ENCODE measurements at regions not wholly inside any gene's neighbourhood (a gene's known extent, or its start where the extent isn't known, plus 50 kb on each side); places are given as distances from the start of the nearest gene placed in this dataset.
"Not testable (repeated sequence)": the region's sequence is repeated elsewhere in the genome, so short reads cannot be mapped to it uniquely, and the experiment has no call there.

DNA sequence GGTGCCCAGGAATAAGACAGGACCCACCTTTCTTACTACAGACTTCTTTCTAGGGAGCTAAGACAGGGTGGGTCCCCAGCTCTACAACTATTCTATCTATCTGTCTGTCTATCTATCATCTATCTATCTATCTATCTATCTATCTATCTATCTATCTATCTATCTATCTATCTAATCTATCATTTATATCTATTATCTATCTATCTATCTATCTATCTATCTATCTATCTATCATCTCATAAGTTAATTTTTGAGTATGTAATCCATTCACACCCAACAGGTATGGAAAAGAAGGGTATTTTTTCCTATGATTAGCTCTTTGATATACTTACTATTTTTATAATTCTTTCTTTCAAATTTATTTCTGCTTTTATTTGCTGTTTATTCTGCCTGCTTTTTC is 55.9 kb downstream of the BAMBI start:
- no peak for DNase-seq

DNA sequence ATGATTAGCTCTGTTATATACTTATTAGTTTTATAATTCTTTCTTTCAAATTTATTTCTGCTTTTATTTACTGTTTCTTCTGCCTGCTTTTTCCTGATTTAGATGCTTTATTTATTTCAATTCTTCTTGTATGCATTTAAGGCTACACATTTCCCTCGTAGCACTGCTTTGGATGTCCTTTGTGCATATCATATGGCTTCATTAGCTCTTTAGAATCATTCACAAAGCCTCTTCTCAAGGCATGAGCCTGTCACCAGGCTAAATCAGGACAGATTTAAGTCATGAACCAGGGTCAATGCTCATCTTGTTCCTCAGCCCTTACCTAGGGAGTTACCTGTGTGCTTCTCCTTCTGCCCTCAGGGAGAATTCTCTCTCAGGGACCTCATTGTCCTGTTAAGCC is 56.3 kb downstream of the BAMBI start:
- DNase-seq = no peak

DNA sequence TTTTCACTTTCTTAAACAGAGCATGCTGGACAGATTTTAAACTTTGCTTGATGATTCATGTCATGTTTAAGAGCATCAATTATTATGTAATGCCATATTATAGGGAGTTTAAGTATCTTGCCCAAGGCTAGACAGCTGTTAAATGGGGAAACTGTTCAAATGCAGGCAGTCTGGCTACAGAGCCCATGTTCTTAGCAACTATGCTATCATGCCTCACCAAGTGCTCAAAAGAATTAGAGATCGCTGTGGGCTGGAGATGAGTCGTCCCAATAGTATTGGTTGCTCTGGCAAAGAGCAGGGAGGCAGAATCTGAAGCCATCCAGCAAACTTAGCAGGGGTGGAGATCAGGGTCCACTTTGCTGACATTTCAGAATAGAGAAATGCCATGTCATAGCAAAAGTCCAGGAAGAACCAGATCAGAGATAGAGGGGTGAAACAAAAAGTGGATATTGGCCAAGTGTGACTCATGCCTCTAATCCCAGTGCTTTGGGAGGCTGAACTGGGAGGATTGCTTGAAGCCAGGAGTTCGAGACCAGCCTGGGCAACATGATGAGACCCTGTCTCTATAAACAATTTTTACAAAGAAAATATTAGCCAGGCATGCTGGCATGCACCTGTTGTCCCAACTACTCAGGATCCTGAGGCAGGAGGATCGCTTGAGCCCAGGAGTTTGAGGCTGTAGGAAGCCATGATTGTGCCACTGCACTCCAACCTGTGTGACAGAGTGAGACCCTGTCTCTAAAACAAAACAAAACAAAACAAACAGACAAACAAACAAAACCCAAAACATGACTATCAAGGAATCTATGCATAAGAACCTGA is 57.8 kb downstream of the BAMBI start:
- DNase-seq = peak; percentile 86

DNA sequence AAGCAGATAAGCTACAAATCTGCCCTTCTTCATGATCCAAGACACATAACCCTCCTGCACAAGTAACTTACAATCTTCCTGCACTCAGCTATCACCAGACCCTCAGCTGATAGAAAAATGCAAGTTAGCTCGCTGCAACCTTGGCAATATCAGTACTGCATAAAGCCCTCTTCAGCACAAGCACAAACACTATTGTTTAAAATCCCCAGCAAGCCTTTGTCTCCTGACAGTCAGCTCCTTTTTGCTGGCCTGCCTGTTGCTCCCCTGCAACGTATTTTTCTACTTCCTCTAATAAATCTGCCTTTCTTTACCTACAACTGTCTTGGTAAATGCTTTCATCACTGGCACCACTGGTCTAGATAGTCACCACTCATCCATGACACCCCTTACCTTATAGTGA is 59.8 kb downstream of the BAMBI start:
- DNase-seq = no peak

DNA sequence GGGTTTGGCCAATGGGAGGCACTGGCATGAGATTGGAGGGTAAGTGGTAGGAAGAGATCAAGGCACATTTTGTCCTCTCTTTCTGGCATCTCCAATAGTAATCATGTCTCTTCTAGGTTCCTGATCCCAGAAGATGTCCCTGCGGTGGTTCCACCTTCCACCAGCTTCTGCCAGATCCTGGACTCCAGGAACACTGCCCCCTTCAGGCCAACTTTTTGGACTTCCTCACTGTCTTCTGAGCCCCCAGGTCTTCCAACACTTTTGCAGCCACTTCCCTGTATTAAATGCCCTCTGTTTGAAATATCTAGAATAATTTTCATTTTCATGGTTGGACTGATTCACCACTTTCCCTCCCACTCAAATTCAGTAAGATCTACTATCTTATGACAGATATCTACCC is 60.9 kb downstream of the BAMBI start:
- DNase-seq = no peak

DNA sequence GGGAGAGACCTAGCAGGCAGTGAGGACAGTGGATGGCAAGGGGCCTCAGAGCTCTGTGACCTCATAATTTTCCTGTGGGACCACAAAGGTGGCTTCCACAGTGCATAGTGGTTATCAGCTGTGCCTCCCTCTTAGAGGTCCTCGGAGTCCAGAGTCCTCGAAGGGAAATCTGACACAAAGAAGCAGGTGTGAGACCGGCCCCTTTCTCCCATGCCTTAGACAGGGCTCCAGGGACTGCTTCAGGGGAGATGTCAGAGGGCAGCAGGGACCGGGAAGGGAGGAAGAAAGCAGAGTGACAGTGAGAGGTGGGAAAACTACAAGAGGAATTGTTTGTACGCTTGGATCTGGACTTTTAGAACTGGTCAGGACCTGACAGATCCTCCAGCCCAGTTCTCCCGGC is 66.3 kb downstream of the BAMBI start:
- no peak for DNase-seq

DNA sequence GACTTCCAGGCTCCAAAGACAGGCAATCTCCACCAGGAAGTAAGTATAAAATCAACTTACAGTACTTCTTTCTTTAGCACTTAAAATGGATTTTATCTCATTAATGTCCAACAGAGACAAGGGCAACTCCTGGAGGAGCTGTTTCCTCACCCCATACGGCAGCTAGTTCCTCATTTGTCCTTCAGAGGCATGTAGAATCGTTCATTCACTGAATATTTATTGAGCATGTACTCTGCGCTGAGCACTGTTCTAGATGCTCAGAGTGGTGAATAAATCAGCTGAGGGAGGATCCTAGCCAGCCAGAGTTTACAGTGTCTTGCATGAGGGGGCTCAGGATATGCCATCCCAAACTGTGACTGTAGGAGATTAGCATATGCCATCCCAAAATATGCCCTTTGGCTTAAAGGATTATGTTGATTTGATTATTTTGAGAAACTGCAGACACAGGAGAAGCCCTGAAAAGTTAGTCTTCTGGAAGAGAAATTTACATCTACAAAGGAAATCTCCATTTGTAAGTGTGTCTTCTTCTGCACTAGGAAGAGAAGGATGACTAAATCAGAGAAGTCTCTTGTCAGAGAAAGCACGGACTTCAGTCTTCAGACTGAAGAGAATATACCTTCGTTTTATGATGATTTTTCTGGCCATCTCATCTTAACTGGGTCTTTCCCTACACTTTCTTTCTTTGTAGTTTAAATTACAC is 66.9 kb downstream of the BAMBI start:
- DNase-seq = no peak

DNA sequence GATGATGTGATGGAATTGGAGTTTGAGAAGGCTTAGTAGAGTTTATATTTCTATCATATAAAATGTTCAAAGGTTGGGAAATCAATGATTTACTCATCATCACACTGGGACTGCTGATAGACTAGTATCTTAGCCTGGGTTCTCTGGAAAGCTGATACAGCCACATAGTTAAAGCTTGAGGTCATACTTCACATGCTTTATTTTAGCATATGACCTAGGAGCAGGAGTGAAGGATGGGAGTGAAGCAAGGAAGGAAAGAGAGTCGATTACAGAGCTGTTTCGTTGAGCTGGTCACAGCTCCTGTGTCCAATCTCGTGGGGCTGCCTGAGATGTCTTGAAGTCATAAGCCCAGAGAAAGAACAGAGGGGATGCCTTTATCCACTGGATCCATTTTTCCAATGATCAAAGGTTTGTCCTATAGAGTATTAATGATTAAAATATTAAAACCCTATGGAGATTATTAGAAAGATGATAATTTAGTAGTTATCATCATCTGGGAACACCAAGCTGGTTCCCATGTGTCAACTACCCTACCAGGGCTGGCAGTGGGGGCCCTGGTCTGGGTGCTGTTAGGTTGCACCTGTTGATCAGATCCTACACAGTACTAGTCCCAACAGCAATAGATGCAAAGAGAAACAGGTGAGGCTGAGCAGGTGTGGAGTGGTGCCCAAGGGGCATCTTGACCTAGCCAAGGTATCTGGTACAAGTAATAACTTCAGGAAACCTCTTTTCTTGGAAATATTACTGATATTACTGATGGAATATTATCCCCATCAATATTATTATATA is 77.8 kb downstream of the BAMBI start:
- no peak for DNase-seq

DNA sequence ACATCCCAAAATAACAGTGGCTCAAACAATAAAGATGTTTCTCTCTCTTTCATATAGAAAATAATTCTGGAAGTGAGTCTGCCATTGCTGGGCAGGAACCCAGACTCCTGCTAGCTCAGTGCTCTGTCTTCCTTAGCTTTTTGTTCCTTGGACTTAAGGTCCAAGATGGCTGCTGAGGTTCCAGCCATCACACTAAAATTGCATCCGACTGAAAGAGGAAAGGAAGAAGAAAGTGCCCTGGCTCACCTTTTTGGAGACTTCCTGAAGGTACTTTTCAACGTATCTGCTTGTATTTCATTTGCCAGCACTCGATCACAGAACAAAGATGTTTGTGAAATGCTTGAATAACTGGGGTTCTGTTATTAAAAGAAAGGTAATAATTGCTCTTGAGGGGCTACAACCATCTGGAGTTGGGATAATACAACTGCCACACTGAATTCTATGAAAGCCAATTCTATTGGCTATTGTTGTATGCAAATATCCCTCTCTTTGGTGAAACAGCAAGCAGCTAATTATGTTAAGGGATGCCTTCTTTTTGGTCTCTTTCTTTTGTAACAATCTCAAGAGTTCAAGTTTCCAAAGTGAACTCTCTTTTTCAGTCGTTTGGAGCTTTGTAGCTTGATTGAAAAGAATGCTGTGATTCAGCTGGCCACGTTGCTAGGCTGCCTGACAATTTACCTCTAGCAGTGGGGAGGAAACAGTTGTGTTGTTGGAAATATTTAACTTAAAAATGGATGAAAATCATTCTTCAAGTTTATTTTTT is 83.9 kb downstream of the BAMBI start:
- DNase-seq = no peak

DNA sequence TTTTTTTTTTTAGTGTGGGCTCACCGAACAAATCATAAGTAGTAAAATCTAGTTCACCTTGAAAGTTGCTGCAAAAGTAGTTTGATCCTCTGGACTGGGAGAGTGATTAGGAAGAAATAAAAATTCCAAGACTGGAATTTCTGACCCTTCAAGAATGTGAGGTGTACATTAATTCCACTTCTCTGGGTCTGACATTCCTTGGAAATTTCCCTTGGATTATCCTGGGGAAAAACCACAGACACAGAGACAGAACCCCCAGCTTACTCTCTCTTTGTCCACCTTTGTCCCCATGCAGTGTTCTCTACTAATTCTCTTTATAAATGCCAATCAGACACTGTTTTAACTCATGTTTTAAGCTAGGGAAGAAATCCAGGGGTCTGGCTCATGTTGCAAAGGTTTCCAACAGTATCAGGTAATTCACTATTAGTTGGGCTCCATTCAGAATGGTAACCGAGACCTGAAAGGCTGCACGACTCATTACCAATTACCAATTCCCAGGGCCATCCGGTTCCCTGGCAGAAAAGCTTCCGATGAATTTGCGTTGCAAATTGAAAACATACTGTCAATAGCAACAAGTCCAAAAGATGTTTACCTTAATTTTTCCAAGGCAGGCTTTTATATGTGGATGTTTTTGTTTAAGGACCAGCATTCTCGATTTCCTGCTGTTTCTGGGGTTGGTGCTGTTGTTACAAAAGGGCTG is 86.3 kb downstream of the BAMBI start:
- no peak for DNase-seq

DNA sequence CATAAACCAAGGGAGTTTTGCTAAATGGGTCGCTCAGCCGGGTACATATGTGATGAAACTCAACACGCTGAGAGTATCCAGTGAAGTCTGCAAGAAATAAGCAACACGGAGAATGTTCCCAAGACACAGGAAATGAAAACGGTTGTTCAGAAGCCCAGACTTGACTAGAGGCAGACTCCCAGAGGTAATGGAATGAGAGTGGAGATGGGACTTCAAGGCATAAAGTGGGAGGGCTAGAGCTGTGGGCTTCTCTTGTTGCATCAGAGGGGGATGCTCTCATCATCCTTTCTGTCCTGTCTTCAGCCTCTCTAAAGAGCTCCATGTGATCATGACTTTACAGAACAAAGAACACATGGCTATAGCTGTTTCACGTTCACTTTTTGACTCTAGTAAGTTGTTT is 88.3 kb downstream of the BAMBI start:
- DNase-seq = no peak

DNA sequence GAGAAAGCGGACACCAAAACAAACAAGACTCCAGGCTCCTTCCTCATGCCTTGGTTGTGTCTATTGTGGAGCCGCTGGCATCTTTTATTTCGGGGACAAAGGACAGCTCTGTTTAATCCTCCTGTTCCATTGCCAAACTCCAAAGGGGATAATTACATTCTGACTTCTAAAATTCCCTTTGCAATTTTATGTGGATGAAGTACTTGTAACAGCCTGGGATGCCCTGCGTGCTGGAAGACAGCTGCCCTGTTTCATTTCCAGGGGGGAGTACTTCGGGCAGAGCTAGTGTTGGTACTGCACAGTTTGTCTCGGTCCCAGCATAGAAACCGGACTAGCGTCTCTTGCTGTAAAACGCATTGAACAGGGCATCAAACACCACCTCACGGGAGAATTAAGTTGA is 90.9 kb downstream of the BAMBI start:
- DNase-seq = no peak

DNA sequence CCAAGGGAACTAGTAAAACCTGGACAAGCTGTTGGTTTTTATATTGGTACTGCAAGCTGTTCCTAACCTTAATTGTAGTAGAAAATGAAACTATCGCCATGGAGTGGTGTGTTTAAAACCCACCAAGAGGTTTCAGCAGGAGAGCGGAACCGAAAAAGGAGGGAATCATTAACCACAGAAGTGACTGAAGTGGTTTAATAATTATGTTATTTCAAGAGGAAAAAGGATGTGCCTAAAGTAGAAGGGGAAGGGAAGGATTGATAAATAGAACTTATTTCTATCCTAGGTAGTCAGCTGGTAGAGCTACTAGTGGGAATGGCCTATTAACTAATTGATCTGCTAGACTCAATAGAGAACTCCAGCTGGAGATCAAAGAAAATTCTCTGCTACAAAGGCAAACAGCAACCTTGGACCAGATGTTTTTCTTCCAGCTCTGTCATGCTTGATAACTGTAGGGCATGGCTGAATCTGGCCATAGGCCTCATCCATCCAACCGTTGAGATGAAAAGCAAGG is 91.8 kb downstream of the BAMBI start:
- DNase-seq = no peak

DNA sequence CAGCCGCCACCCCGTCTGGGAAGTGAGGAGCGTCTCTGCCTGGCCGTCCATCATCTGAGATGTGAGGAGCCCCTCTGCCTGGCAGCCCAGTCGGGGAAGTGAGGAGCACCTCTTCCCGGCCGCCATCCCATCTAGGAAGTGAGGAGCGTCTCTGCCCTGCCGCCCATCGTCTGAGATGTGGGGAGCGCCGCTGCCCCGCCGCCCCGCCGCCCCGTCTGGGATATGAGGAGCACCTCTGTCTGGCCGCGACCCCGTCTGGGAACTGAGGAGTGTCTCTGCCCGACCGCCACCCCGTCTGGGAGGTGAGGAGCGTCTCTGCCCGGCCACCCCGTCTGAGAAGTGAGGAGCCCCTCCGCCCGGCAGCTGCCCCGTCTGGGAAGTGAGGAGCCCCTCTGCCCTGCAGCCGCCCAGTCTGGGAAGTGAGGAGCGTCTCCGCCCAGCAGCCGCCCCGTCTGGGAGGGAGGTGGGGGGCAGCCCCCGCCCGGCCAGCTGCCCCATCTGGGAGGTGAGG is 94.3 kb downstream of the BAMBI start:
- not testable (repeated sequence) for DNase-seq

DNA sequence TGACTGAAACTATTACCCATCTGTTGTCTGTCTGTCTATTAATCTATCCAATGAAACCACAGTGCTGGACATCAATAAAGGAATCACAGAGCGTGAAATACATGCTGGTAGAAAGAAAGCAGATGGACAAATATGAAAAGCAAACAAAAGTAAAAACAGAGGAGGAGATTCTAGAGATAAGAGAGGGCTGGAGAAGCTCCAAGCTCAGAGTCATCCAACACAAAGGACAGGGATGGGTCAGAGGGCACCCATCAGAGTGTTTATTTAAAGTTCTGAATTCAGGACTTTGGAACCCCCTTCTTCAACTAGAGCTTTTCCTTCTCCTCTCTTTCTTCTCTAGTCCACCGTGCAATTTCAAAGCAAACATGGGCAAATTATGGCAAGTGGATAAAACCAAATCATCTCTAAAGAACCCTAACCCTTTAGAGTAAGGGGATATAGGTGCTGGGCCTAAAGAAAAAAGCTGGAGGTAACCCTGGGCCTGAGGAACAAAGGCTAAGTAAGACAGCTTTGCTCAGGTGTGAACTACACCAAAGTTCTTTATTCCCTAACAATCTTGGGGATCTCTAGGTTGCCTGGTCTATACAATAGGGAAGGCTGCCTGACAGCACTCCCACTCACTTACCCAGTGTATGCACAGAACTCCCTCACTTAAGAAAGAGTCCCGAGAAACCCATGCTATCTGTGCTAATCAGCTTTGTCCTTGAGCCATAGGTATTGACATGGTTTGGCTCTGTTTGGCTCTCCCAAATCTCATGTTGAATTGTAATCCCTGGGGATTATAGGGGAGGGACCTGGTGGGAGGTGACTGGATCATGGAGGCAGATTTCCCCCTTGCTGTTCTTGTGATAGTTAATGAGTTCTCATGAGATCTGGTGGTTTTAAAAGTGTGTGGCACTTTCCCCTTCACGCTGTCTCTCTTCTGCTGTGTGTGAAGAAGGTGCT is 97.0 kb downstream of the BAMBI start:
- no peak for DNase-seq

DNA sequence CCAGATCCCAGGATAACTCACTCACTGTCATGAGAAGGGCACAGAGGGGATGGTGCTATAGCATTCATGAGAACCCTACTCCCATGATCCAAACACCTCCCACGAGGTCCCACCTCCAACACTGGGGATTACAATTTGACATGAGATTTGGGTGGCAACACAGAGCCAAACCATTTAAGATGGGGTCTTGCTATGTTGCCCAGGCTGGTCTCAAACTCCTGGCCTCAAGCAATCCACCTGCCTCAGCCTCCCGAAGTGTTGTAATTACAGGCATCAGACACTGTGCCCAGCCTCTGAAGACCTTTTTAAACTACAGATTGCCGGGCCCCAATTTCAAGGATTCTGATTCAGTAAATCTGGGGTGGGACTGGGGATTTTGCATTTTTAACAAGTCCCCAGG is 98.5 kb downstream of the BAMBI start:
- no peak for DNase-seq

DNA sequence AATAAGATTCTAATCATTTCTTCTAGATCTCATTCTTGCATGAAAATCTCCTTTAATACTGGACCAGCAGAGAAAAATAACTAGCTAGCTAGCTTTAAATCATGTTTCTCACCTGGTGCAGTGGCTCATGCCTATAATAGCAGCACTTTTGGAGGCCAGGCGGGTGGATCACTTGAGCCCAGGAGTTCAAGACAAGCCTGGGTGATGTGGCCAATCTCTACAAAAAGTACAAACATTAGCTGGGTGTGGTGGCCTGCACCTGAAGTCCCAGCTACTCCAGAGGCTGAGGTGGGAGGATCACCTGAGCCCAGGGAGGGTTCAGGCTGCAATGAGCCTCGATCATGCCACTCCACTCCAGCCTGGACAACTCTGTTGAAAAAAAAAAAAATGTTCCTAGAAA is 99.2 kb downstream of the BAMBI start:
- no peak for DNase-seq

DNA sequence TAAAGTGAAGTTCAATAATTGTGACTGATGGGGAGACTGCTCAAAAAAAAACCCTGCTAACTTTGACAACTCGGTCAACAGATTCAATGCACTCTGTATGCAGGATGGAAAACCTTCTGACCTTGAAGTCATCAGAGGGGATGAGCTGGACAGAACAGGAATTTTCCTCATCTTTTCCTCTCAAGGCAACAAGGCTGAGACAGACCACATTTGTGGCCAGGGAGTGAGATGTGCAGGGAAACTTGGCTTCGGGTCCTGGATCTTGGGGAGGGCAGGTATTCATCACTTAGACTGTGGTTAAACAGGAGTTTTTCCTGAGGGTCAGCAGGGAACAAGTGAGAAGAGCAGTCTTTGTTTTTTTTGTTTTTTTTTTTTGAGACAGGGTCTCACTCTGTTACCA is 100.6 kb downstream of the BAMBI start:
- DNase-seq = no peak

DNA sequence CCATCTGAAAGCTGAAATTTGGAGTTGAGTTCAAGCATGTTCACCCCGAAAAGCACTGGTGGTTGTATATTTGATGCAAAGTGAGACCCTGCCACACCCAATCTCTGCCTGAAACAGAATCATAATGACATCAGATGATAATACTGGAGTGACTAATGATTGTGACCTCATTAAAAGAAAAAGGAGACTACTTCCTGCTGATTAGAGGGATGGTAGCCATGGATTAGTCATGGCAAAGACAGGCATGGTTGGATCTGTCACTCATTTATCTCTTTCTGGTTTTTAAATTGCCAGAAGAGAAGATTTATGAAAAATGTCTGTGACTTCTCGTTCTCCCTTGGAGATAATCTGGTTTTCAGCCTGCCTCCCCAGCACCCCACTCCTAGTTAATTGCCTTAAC is 101.2 kb downstream of the BAMBI start:
- no peak for DNase-seq

DNA sequence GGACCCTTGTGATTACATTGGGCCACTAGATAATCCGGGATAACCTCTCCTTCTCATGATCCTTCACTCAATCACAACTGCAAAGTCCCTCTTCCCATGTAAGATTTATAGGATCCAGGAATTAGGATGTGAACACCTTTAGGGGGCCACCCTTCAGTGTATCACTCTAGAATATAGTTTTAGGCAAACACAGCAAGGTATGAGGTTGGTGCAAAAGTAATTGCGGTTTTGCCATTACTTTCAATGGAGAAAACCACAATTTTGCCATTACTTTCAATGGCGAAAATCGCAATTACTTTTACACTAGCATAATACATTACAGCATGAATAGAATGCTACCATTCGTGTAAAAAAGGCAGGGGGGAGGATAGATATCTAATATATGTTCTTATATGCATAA is 104.0 kb downstream of the BAMBI start:
- no peak for DNase-seq

DNA sequence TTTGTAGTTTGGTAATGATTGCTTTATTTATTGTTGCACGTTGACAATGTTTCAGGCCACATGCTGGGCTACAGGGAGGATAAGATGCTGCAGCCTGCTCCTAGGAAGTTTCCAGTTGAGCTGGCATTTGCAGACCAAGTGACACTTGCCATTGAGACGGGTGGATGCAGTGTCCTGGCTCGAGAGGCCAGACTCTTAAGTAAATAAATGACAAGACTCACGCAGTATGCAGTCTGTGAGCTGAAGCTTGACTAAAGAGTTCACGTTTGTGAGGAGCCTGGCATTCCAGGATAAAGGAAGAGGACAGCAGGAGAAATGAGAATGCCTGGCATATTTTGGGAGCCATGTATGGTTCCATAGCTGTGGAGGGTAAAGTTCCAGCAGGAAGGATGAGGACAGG is 105.8 kb downstream of the BAMBI start:
- DNase-seq = no peak

Data from T1000 (cell line).